Neural crest cell (in vitro differentiated cells): ENCODE measurements at regions not wholly inside any gene's neighbourhood (a gene's known extent, or its start where the extent isn't known, plus 50 kb on each side); places are given as distances from the start of the nearest gene placed in this dataset.

ENCODE experiments used
- DNase-seq: peaks from one replicate; pipeline ENCODE4 v3.0.0; 2021; ENCODE audit warnings: low read depth, mixed read lengths, low spot score
- H3K27ac Mint-ChIP-seq: one replicate; pipeline ENCODE4 v1.8.0; 2021; ENCODE audit warnings: mild to moderate bottlenecking, mixed read lengths; ENCODE audit not compliant: unreplicated experiment
- H3K27me3 Mint-ChIP-seq: 2 replicates; pipeline ENCODE4 v1.8.0; 2021; ENCODE audit warnings: low read depth, mild to moderate bottlenecking, mixed read lengths
- H3K36me3 Mint-ChIP-seq: 2 replicates; pipeline ENCODE4 v1.8.0; 2021; ENCODE audit warnings: low read depth, mild to moderate bottlenecking, mixed read lengths
- H3K4me1 Mint-ChIP-seq: 2 replicates; pipeline ENCODE4 v1.8.0; 2021; ENCODE audit warnings: mixed read lengths
- H3K4me3 Mint-ChIP-seq: one replicate; pipeline ENCODE4 v1.8.0; 2021; ENCODE audit warnings: mild to moderate bottlenecking, mixed read lengths
- H3K9me3 Mint-ChIP-seq: 2 replicates; pipeline ENCODE4 v1.8.0; 2021; ENCODE audit warnings: mixed read lengths
- CTCF ChIP-seq: fragments of 200-600 bp; sonication (generic); conservative IDR thresholded peaks from 2 replicates; pipeline ENCODE4 v1.5.0; 2021; ENCODE audit warnings: antibody characterized with exemption, mild to moderate bottlenecking

DNA sequence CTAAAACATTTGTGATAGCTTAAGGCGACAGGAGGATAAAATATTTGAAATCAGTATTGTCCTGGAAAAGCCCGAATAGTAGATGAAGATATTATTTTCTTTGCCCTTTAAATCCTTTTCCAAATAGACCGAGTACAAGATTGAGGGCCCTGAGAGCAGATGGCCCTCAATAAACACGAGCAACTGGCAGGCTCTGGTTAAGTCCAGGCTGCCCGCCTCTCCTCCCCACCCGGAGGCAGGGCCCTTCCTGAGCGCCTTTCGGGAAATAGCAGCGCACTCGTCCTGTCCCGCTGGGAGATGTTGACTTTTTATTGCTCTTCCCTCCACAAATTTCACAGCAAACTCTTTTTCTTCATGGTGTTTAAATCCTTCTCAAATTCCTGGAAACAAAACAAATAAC lies 50.8 kb upstream of the MAX start:
- no peaks in the 10 kb centered on the region for H3K9me3 Mint-ChIP-seq
- DNase-seq: no peak
- no peak overlapping the region for H3K4me3 Mint-ChIP-seq
- H3K36me3 Mint-ChIP-seq: no peaks in the 10 kb centered on the region
- peaks cover 6% of the 10 kb centered on the region for H3K4me1 Mint-ChIP-seq
- no peak overlapping the region for H3K27ac Mint-ChIP-seq
- TF ChIP-seq CTCF: no peak
- H3K27me3 Mint-ChIP-seq: no peaks in the 10 kb centered on the region

- no peak for DNase-seq
- Mint-ChIP-seq H3K9me3 (no peaks in the 10 kb centered on the region), H3K27me3 (no peaks in the 10 kb centered on the region), H3K4me3 (no peak overlapping the region), H3K27ac (no peak overlapping the region), H3K36me3 (no peaks in the 10 kb centered on the region), H3K4me1 (no peaks in the 10 kb centered on the region)
- no peak for TF ChIP-seq CTCF
Observed at GRCh38 chr14:65156568-65157366, 54.5 kb upstream of the MAX start.

DNA sequence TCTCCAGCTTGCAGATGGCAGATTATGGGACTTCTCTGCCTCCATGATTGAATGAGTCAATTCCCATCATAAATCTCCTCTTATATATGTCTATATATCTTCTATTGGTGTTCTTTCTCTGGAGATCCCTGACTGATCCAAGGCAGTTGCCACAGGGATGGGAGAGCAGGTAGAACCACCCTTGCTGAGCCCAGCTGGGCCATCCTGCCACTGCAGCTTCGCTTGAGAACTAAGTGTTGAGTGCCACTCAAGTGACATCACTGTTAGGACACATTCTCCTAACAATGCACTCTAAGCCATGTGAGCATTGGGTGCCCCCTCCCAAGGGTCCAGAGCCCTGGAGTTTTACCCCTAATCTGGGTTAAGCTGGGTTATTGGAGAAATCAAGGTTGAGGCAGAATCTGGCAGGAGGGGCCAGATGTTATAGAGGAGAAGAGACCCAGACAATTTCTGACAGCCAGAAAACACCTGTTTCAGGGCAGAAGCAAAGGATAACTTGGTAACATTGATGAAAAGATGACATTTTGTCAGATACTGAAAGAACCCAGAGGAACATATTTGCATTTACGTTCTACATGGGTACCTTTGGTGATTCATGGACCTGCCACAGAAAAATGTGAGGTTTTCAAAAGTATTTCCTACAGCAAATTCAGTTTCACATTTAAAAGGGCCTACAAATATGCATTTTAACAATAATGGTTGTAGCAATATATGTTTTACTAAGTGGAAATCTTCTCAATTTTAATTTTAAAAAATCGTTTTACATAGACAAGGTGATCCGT lies 57.2 kb upstream of the MAX start:
- Mint-ChIP-seq H3K27ac (no peak overlapping the region), H3K4me3 (no peak overlapping the region), H3K4me1 (no peaks in the 10 kb centered on the region), H3K9me3 (no peaks in the 10 kb centered on the region), H3K27me3 (no peaks in the 10 kb centered on the region), H3K36me3 (no peaks in the 10 kb centered on the region)
- TF ChIP-seq CTCF: no peak
- DNase-seq: no peak

GRCh38 chr14:65160091-65160490 lies 57.8 kb upstream of the MAX start:
- no peak for DNase-seq
- Mint-ChIP-seq H3K9me3 (no peaks in the 10 kb centered on the region), H3K4me3 (no peak overlapping the region), H3K4me1 (no peaks in the 10 kb centered on the region), H3K27ac (no peak overlapping the region), H3K27me3 (no peaks in the 10 kb centered on the region), H3K36me3 (no peaks in the 10 kb centered on the region)
- TF ChIP-seq CTCF: no peak

DNA sequence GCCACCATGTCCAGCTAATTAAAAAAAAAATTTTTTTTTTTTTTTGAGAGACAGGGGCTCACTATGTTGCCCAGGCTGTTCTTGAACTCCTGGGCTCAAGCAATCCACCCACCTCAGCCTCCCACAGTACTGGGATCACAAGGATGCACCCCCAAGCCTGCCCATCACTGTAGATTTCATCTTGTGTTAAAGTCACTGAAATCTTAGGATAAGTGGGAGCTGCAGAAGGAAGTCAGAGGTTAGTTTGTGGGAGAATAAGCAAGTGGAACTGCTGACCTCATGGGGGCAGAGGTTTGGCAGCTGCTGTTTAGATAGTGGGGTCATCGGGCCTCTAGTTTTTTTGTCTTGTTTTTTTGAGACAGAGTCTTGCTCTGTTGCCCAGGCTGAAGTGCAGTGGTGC lies 59.7 kb upstream of the MAX start:
- Mint-ChIP-seq H3K4me3 (no peak overlapping the region), H3K4me1 (no peaks in the 10 kb centered on the region), H3K9me3 (no peaks in the 10 kb centered on the region), H3K36me3 (no peaks in the 10 kb centered on the region), H3K27me3 (no peaks in the 10 kb centered on the region), H3K27ac (no peak overlapping the region)
- no peak for TF ChIP-seq CTCF
- no peak for DNase-seq
